Suppressor macrophage treated with lipopolysaccharide for 4 hours (primary cell): ENCODE measurements at regions not wholly inside any gene's neighbourhood (a gene's known extent, or its start where the extent isn't known, plus 50 kb on each side); places are given as distances from the start of the nearest gene placed in this dataset.

Source experiments
- DNase-seq: peaks from one replicate; pipeline ENCODE4 v3.0.0-alpha.2; 2020

GRCh38 chr5:162325143-162325727 is 257.7 kb downstream of the GABRG2 start:
- no peak for DNase-seq

GRCh38 chr5:162334944-162335343 is 267.4 kb downstream of the GABRG2 start:
- no peak for DNase-seq

GRCh38 chr5:162360373-162360931 is 292.9 kb downstream of the GABRG2 start:
- no peak for DNase-seq

GRCh38 chr5:162372256-162372655 is 304.7 kb downstream of the GABRG2 start:
- no peak for DNase-seq

GRCh38 chr5:162377895-162378294 is 310.3 kb downstream of the GABRG2 start:
- DNase-seq = no peak

- DNase-seq = no peak
These were observed 315.3 kb downstream of the GABRG2 start for GRCh38 chr5:162382839-162383238.

- no peak for DNase-seq
These were observed 316.7 kb downstream of the GABRG2 start for GRCh38 chr5:162384225-162384624.

GRCh38 chr5:162391833-162392232 is 324.3 kb downstream of the GABRG2 start:
- no peak for DNase-seq

GRCh38 chr5:162392336-162392735 is 324.8 kb downstream of the GABRG2 start:
- no peak for DNase-seq

- DNase-seq = no peak
These were observed 326.0 kb downstream of the GABRG2 start for GRCh38 chr5:162393534-162393933.

GRCh38 chr5:162407614-162408013 is 340.0 kb downstream of the GABRG2 start:
- DNase-seq = no peak

GRCh38 chr5:162410365-162410764 is 342.8 kb downstream of the GABRG2 start:
- no peak for DNase-seq

GRCh38 chr5:162429142-162429541 is 361.6 kb downstream of the GABRG2 start:
- no peak for DNase-seq

GRCh38 chr5:162434281-162434680 is 366.7 kb downstream of the GABRG2 start:
- DNase-seq = no peak

GRCh38 chr5:162436055-162436454 is 368.5 kb downstream of the GABRG2 start:
- DNase-seq = no peak

GRCh38 chr5:162444129-162444762 is 376.7 kb downstream of the GABRG2 start:
- DNase-seq = no peak

GRCh38 chr5:162456086-162456485 is 388.5 kb downstream of the GABRG2 start:
- DNase-seq = no peak

GRCh38 chr5:162466011-162466410 is 398.4 kb downstream of the GABRG2 start:
- DNase-seq = no peak

GRCh38 chr5:162473041-162473714 is 405.6 kb downstream of the GABRG2 start:
- no peak for DNase-seq

GRCh38 chr5:162474239-162474638 is 406.7 kb downstream of the GABRG2 start:
- no peak for DNase-seq

GRCh38 chr5:162484095-162484494 is 416.5 kb downstream of the GABRG2 start:
- DNase-seq = no peak

- DNase-seq = no peak
These were observed 417.4 kb downstream of the GABRG2 start for GRCh38 chr5:162484986-162485385.

GRCh38 chr5:162485666-162486292 is 418.2 kb downstream of the GABRG2 start:
- DNase-seq = no peak
